GM20000 (cell line): ENCODE measurements at regions not wholly inside any gene's neighbourhood (a gene's known extent, or its start where the extent isn't known, plus 50 kb on each side); places are given as distances from the start of the nearest gene placed in this dataset.

Experiments
- DNase-seq: peaks from one replicate; pipeline ENCODE4 v3.0.0; 2012; ENCODE audit warnings: low spot score
- TF ChIP-seq, protein P1 (sequence below): IDR thresholded peaks from 2 replicates; pipeline ENCODE4 v1.5.1; 2012; ENCODE audit warnings: mild to moderate bottlenecking, control low read depth; ENCODE audit errors: extremely low read depth, missing control alignments

DNA sequence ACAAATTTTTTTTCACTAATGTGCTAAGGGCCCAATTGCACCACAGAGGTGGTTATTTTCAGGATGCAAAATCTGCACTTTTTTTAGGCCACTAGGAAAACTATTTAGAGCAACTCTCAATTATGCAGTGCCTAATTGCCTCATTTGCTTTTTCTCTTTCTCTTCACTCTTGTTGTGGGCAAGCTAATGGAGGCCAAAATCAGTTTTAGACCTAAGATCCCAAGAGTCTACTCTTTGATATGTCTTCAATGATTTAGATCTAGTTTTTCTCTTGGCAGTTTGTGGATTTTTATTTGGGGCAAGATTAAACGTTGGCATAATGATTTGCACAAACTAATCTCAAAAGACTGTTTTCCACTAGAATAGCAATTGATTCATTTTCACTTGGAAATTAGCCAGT is 1996.9 kb downstream of the LRRC4C start:
- DNase-seq = no peak
- TF ChIP-seq, protein P1, sequence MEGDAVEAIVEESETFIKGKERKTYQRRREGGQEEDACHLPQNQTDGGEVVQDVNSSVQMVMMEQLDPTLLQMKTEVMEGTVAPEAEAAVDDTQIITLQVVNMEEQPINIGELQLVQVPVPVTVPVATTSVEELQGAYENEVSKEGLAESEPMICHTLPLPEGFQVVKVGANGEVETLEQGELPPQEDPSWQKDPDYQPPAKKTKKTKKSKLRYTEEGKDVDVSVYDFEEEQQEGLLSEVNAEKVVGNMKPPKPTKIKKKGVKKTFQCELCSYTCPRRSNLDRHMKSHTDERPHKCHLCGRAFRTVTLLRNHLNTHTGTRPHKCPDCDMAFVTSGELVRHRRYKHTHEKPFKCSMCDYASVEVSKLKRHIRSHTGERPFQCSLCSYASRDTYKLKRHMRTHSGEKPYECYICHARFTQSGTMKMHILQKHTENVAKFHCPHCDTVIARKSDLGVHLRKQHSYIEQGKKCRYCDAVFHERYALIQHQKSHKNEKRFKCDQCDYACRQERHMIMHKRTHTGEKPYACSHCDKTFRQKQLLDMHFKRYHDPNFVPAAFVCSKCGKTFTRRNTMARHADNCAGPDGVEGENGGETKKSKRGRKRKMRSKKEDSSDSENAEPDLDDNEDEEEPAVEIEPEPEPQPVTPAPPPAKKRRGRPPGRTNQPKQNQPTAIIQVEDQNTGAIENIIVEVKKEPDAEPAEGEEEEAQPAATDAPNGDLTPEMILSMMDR = no peak

DNA sequence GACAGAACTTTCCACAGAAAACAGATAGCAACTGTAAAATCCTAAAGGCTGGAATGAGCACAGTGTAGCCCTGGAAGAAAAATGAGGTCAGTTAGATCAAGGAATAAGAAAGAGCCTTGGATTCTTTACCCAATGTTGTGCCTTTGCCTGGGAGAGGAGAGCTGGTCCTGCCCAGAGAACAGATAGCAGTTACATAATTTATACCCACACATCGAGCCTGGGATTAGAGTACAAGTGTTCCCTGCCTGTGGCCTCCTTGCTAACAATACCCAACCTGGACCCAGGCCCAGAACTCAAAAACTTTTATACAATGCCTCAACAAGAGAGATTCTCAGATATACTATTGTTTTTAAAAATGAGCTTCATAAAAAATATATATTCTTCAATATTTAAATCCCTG is 1998.4 kb downstream of the LRRC4C start:
- TF ChIP-seq, protein P1 = no peak

GRCh38 chr11:39459606-39460005 is 1999.8 kb downstream of the LRRC4C start:
- TF ChIP-seq, protein P1 = no peak
- DNase-seq = no peak

More for the DNA sequence above, 1998.4 kb downstream of the LRRC4C start:
- DNase-seq = no peak

- DNase-seq = no peak
- TF ChIP-seq, protein P1 = no peak
Observed at GRCh38 chr11:39458481-39458880, 2001.0 kb downstream of the LRRC4C start.

DNA sequence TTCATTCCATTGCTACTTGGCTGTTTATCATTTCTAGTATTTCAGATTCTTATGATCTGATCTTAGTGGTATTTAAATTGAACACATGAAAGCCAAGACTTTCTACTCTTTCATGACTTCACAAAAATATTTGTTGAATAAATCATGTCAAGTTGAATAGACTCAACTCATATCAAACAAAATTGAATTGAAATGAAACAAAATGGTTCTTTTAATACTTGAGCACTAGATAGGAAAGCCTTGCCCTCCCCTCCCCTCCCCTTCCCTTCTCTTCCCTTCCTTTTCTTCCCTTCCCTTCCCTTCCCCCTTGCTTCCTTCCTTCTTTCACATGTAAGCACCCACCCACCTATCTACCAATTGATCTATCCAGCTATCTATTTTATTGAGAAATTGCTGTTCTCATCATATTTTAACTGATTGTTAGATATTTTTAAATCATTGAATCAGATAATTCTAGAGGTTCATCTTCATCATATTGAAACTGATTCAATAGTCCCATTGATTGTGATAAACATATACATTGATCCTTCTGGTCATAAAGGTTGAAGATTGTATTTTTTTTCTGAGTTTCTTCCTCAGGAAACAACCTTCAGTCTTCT is 2015.9 kb downstream of the LRRC4C start:
- TF ChIP-seq, protein P1 = no peak
- no peak for DNase-seq

GRCh38 chr11:39442177-39442576 is 2017.3 kb downstream of the LRRC4C start:
- no peak for DNase-seq
- TF ChIP-seq, protein P1 = no peak

- TF ChIP-seq, protein P1 = no peak
- no peak for DNase-seq
Observed at GRCh38 chr11:39435641-39436040, 2023.8 kb downstream of the LRRC4C start.
